Skeletal muscle cell (primary cell): ENCODE measurements at regions not wholly inside any gene's neighbourhood (a gene's known extent, or its start where the extent isn't known, plus 50 kb on each side); places are given as distances from the start of the nearest gene placed in this dataset.

Experiments used
- DNase-seq: peaks from one replicate; pipeline ENCODE4 v3.0.0-alpha.2; 2010; ENCODE audit warnings: low read depth
- H3K4me3 ChIP-seq: 2 replicates; pipeline ENCODE4 v1.5.1; 2011; ENCODE audit warnings: low read depth, mild to moderate bottlenecking, control low read depth, low read length, moderate library complexity

- H3K4me3 ChIP-seq: no peak overlapping the region
- DNase-seq: no peak
Measured at GRCh38 chr5:162299793-162300192, 232.2 kb downstream of the GABRG2 start.

- H3K4me3 ChIP-seq: no peak overlapping the region
- DNase-seq: no peak
Measured at GRCh38 chr5:162301356-162301755, 233.8 kb downstream of the GABRG2 start.

GRCh38 chr5:162323466-162323865, 255.9 kb downstream of the GABRG2 start:
- no peak for DNase-seq
- no peak overlapping the region for H3K4me3 ChIP-seq

GRCh38 chr5:162324328-162324727, 256.8 kb downstream of the GABRG2 start:
- no peak overlapping the region for H3K4me3 ChIP-seq
- DNase-seq: no peak

GRCh38 chr5:162325143-162325727, 257.7 kb downstream of the GABRG2 start:
- no peak overlapping the region for H3K4me3 ChIP-seq
- no peak for DNase-seq

- DNase-seq: no peak
- no peak overlapping the region for H3K4me3 ChIP-seq
Measured at GRCh38 chr5:162334944-162335343, 267.4 kb downstream of the GABRG2 start.

- H3K4me3 ChIP-seq: no peak overlapping the region
- no peak for DNase-seq
Measured at GRCh38 chr5:162360373-162360931, 292.9 kb downstream of the GABRG2 start.

GRCh38 chr5:162372256-162372655, 304.7 kb downstream of the GABRG2 start:
- DNase-seq: no peak
- no peak overlapping the region for H3K4me3 ChIP-seq

- DNase-seq: no peak
Measured at GRCh38 chr5:162377895-162378294, 310.3 kb downstream of the GABRG2 start.

GRCh38 chr5:162382839-162383238, 315.3 kb downstream of the GABRG2 start:
- DNase-seq: no peak
- H3K4me3 ChIP-seq: no peak overlapping the region

More at GRCh38 chr5:162377895-162378294, 310.3 kb downstream of the GABRG2 start:
- no peak overlapping the region for H3K4me3 ChIP-seq

GRCh38 chr5:162384225-162384624, 316.7 kb downstream of the GABRG2 start:
- no peak for DNase-seq

GRCh38 chr5:162391833-162392232, 324.3 kb downstream of the GABRG2 start:
- no peak overlapping the region for H3K4me3 ChIP-seq

More at GRCh38 chr5:162384225-162384624, 316.7 kb downstream of the GABRG2 start:
- H3K4me3 ChIP-seq: no peak overlapping the region

GRCh38 chr5:162392336-162392735, 324.8 kb downstream of the GABRG2 start:
- DNase-seq: no peak
- H3K4me3 ChIP-seq: no peak overlapping the region

More at GRCh38 chr5:162391833-162392232, 324.3 kb downstream of the GABRG2 start:
- no peak for DNase-seq

- no peak overlapping the region for H3K4me3 ChIP-seq
- no peak for DNase-seq
Measured at GRCh38 chr5:162393534-162393933, 326.0 kb downstream of the GABRG2 start.

GRCh38 chr5:162407614-162408013, 340.0 kb downstream of the GABRG2 start:
- DNase-seq: no peak
- no peak overlapping the region for H3K4me3 ChIP-seq

GRCh38 chr5:162410365-162410764, 342.8 kb downstream of the GABRG2 start:
- no peak for DNase-seq
- no peak overlapping the region for H3K4me3 ChIP-seq

- no peak overlapping the region for H3K4me3 ChIP-seq
- DNase-seq: no peak
Measured at GRCh38 chr5:162429142-162429541, 361.6 kb downstream of the GABRG2 start.

GRCh38 chr5:162434281-162434680, 366.7 kb downstream of the GABRG2 start:
- no peak for DNase-seq
- no peak overlapping the region for H3K4me3 ChIP-seq

GRCh38 chr5:162436055-162436454, 368.5 kb downstream of the GABRG2 start:
- DNase-seq: no peak
- no peak overlapping the region for H3K4me3 ChIP-seq

- no peak for DNase-seq
- no peak overlapping the region for H3K4me3 ChIP-seq
Measured at GRCh38 chr5:162444129-162444762, 376.7 kb downstream of the GABRG2 start.

- H3K4me3 ChIP-seq: no peak overlapping the region
- no peak for DNase-seq
Measured at GRCh38 chr5:162456086-162456485, 388.5 kb downstream of the GABRG2 start.
